SK-N-MC (cell line): ENCODE measurements at regions not wholly inside any gene's neighbourhood (a gene's known extent, or its start where the extent isn't known, plus 50 kb on each side); places are given as distances from the start of the nearest gene placed in this dataset.

Source experiments
- EZH2 ChIP-seq: fragments of 200-600 bp; sonication (generic); IDR thresholded peaks from one replicate; pipeline ENCODE4 v1.6.1; 2017; ENCODE audit warnings: antibody characterized with exemption
- POLR2AphosphoS5 ChIP-seq: IDR thresholded peaks from 2 replicates; pipeline ENCODE4 v1.6.1; 2012; ENCODE audit warnings: mild to moderate bottlenecking, low read depth, low read length, borderline replicate concordance

GRCh38 chr7:113521468-113521867 is 397.3 kb downstream of the PPP1R3A start:
- TF ChIP-seq POLR2AphosphoS5 = no peak
- TF ChIP-seq EZH2 = no peak
